ENCODE measurements at regions not wholly inside any gene's neighbourhood (a gene's known extent, or its start where the extent isn't known, plus 50 kb on each side); places are given as distances from the start of the nearest gene placed in this dataset.

DNA sequence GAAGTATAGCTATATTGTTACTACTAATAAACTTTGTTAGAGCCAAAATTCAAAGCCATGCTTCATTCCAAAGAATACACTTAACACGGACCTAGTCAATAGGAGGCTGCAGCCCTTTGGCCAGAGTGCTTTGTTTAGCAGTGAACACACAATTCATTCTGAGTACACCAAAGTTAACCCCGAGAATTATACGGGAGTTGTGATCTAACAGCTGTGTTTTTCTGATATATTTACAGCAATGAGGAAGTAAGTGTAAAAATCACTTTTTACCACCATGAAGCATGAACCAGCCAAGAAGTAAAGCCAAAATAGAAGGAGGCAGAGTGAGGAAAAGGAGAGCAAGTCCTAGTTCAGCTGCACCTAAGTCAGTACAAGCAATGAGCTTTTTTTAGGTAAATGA is 156.8 kb upstream of the PDE3A start:
- Histone ChIP-seq H4K8ac (ENCODE audit: low read depth, low read length) (peak overlapping the region; percentile 67), H3K9ac (ENCODE audit: low read length) (no peak overlapping the region), H2BK120ac (ENCODE audit: insufficient read depth, low read length, poor library complexity) (peak overlapping the region; percentile 66), H3K79me1 (ENCODE audit: low read length) (peaks cover 18% of the 10 kb centered on the region), H2BK5ac (ENCODE audit: low read depth, low read length, poor library complexity) (peak overlapping the region; percentile 79), H3K27me3 (ENCODE audit: insufficient read depth, low read length) (no peaks in the 10 kb centered on the region), H4K91ac (ENCODE audit: low read depth, low read length) (peak overlapping the region; percentile 65), H3K36me3 (ENCODE audit: control insufficient read depth in 1 of 2, insufficient read depth in 2 of 2, low read length in 2 of 2) (no peaks in the 10 kb centered on the region), H3K4ac (ENCODE audit: low read depth, low read length) (no peak overlapping the region), H3K4me1 (ENCODE audit: control insufficient read depth in 1 of 2, insufficient read depth in 2 of 2, low read length in 2 of 2) (no peaks in the 10 kb centered on the region), H3K9me3 (ENCODE audit: insufficient read depth, low read depth, low read length) (no peaks in the 10 kb centered on the region), H3K4me2 (ENCODE audit: low read length) (no peak overlapping the region), H2BK12ac (ENCODE audit: low read length) (peak overlapping the region; percentile 76), H3K79me2 (ENCODE audit: control insufficient read depth, insufficient read depth, low read length, poor library complexity) (no peaks in the 10 kb centered on the region), H3K4me3 (ENCODE audit: low read depth, low read length) (no peak overlapping the region), H4K12ac (ENCODE audit: low read depth, low read length) (no peak overlapping the region), H3K27ac (ENCODE audit: low read depth, low read length) (peak overlapping the region; percentile 92), H3K23ac (ENCODE audit: low read length) (no peak overlapping the region), H2AFZ (ENCODE audit: insufficient read depth, low read length, poor library complexity) (no peak overlapping the region), H3K18ac (ENCODE audit: low read length) (no peak overlapping the region), H3K14ac (ENCODE audit: low read length) (no peak overlapping the region), H2AK5ac (ENCODE audit: low read length) (peak overlapping the region; percentile 91)
- no peak for DNase-seq
- no CpG with 5 or more reads among the region's 3 CpGs for WGBS (ENCODE audit: extremely low coverage, insufficient coverage, insufficient read length)

DNA sequence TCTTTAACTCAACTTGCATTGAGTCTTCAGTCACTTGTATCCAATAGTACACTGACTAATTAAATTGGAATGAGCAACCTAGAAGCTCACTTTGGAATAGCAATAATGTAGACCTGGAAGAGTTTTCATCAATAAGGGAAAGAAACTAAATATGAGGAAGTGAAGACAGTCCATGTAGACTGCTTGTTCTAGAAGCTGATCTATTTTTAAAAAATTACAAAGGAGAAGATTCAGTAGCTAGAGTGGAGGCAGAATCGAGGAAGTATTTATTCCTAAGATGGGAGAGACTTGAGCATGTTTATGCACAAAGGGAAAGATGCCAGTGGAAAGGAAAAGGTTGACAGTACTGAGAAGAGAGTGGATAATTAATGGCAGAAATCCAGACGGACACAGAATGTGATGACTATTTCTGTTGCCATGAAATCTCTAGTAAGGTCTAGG is 156.3 kb upstream of the PDE3A start:
- Histone ChIP-seq H3K23ac (ENCODE audit: low read length) (no peak overlapping the region), H3K4me3 (ENCODE audit: low read depth, low read length) (no peak overlapping the region), H2AFZ (ENCODE audit: insufficient read depth, low read length, poor library complexity) (no peak overlapping the region), H3K79me1 (ENCODE audit: low read length) (peaks cover 18% of the 10 kb centered on the region), H3K14ac (ENCODE audit: low read length) (no peak overlapping the region), H4K12ac (ENCODE audit: low read depth, low read length) (no peak overlapping the region), H3K79me2 (ENCODE audit: control insufficient read depth, insufficient read depth, low read length, poor library complexity) (no peaks in the 10 kb centered on the region), H4K8ac (ENCODE audit: low read depth, low read length) (no peak overlapping the region), H3K36me3 (ENCODE audit: control insufficient read depth in 1 of 2, insufficient read depth in 2 of 2, low read length in 2 of 2) (peaks cover 0 to under 1% of the 10 kb centered on the region in 2 experiments), H2BK12ac (ENCODE audit: low read length) (no peak overlapping the region), H3K27me3 (ENCODE audit: insufficient read depth, low read length) (no peaks in the 10 kb centered on the region), H3K4me1 (ENCODE audit: control insufficient read depth in 1 of 2, insufficient read depth in 2 of 2, low read length in 2 of 2) (no peaks in the 10 kb centered on the region), H3K9me3 (ENCODE audit: insufficient read depth, low read depth, low read length) (no peaks in the 10 kb centered on the region), H3K4me2 (ENCODE audit: low read length) (no peak overlapping the region), H3K18ac (ENCODE audit: low read length) (no peak overlapping the region), H2BK5ac (ENCODE audit: low read depth, low read length, poor library complexity) (peak overlapping the region; percentile 44), H3K27ac (ENCODE audit: low read depth, low read length) (peak overlapping the region; percentile 92), H4K91ac (ENCODE audit: low read depth, low read length) (no peak overlapping the region), H3K9ac (ENCODE audit: low read length) (no peak overlapping the region), H2BK120ac (ENCODE audit: insufficient read depth, low read length, poor library complexity) (peak overlapping the region; percentile 81), H3K4ac (ENCODE audit: low read depth, low read length) (no peak overlapping the region), H2AK5ac (ENCODE audit: low read length) (no peak overlapping the region)
- no CpG with 5 or more reads among the region's 2 CpGs for WGBS (ENCODE audit: extremely low coverage, insufficient coverage, insufficient read length)
- DNase-seq, result no peak

GRCh38 chr12:20212658-20213555 is 155.4 kb upstream of the PDE3A start:
- Histone ChIP-seq H3K4me1 (ENCODE audit: control insufficient read depth in 1 of 2, insufficient read depth in 2 of 2, low read length in 2 of 2) (no peaks in the 10 kb centered on the region), H3K9me3 (ENCODE audit: insufficient read depth, low read depth, low read length) (no peaks in the 10 kb centered on the region), H2BK12ac (ENCODE audit: low read length) (no peak overlapping the region), H3K4me3 (ENCODE audit: low read depth, low read length) (no peak overlapping the region), H2BK5ac (ENCODE audit: low read depth, low read length, poor library complexity) (no peak overlapping the region), H3K27ac (ENCODE audit: low read depth, low read length) (peak overlapping the region; percentile 97), H2AFZ (ENCODE audit: insufficient read depth, low read length, poor library complexity) (no peak overlapping the region), H3K18ac (ENCODE audit: low read length) (no peak overlapping the region), H3K9ac (ENCODE audit: low read length) (no peak overlapping the region), H3K23ac (ENCODE audit: low read length) (no peak overlapping the region), H4K12ac (ENCODE audit: low read depth, low read length) (no peak overlapping the region), H4K91ac (ENCODE audit: low read depth, low read length) (no peak overlapping the region), H3K79me2 (ENCODE audit: control insufficient read depth, insufficient read depth, low read length, poor library complexity) (no peaks in the 10 kb centered on the region), H3K27me3 (ENCODE audit: insufficient read depth, low read length) (no peaks in the 10 kb centered on the region), H2BK120ac (ENCODE audit: insufficient read depth, low read length, poor library complexity) (no peak overlapping the region), H2AK5ac (ENCODE audit: low read length) (no peak overlapping the region), H3K79me1 (ENCODE audit: low read length) (peaks cover 15% of the 10 kb centered on the region), H3K36me3 (ENCODE audit: control insufficient read depth in 1 of 2, insufficient read depth in 2 of 2, low read length in 2 of 2) (peaks cover 0 to 2% of the 10 kb centered on the region in 2 experiments), H3K4ac (ENCODE audit: low read depth, low read length) (no peak overlapping the region), H3K4me2 (ENCODE audit: low read length) (peak overlapping the region; percentile 45), H4K8ac (ENCODE audit: low read depth, low read length) (no peak overlapping the region), H3K14ac (ENCODE audit: low read length) (no peak overlapping the region)
- peak; percentile 27 to 54 for DNase-seq
- no CpG with 5 or more reads among the region's 9 CpGs for WGBS (ENCODE audit: extremely low coverage, insufficient coverage, insufficient read length)

GRCh38 chr12:20213723-20214625 is 154.4 kb upstream of the PDE3A start:
- Histone ChIP-seq H3K9me3 (ENCODE audit: insufficient read depth, low read depth, low read length) (no peaks in the 10 kb centered on the region), H3K4me2 (ENCODE audit: low read length) (no peak overlapping the region), H3K27ac (ENCODE audit: low read depth, low read length) (peak overlapping the region; percentile 39), H4K8ac (ENCODE audit: low read depth, low read length) (no peak overlapping the region), H3K9ac (ENCODE audit: low read length) (no peak overlapping the region), H3K27me3 (ENCODE audit: insufficient read depth, low read length) (no peaks in the 10 kb centered on the region), H4K12ac (ENCODE audit: low read depth, low read length) (no peak overlapping the region), H3K14ac (ENCODE audit: low read length) (no peak overlapping the region), H3K79me2 (ENCODE audit: control insufficient read depth, insufficient read depth, low read length, poor library complexity) (no peaks in the 10 kb centered on the region), H3K79me1 (ENCODE audit: low read length) (peaks cover 14% of the 10 kb centered on the region), H2BK120ac (ENCODE audit: insufficient read depth, low read length, poor library complexity) (peak overlapping the region; percentile 3), H2BK12ac (ENCODE audit: low read length) (no peak overlapping the region), H3K4me3 (ENCODE audit: low read depth, low read length) (no peak overlapping the region), H3K23ac (ENCODE audit: low read length) (no peak overlapping the region), H3K18ac (ENCODE audit: low read length) (no peak overlapping the region), H4K91ac (ENCODE audit: low read depth, low read length) (no peak overlapping the region), H2AK5ac (ENCODE audit: low read length) (no peak overlapping the region), H3K4ac (ENCODE audit: low read depth, low read length) (no peak overlapping the region), H3K4me1 (ENCODE audit: control insufficient read depth in 1 of 2, insufficient read depth in 2 of 2, low read length in 2 of 2) (no peaks in the 10 kb centered on the region), H2BK5ac (ENCODE audit: low read depth, low read length, poor library complexity) (no peak overlapping the region), H2AFZ (ENCODE audit: insufficient read depth, low read length, poor library complexity) (no peak overlapping the region), H3K36me3 (ENCODE audit: control insufficient read depth in 1 of 2, insufficient read depth in 2 of 2, low read length in 2 of 2) (peaks cover 0 to 2% of the 10 kb centered on the region in 2 experiments)
- no CpG with 5 or more reads among the region's 7 CpGs for WGBS (ENCODE audit: extremely low coverage, insufficient coverage, insufficient read length)
- no peak for DNase-seq
